Brain microvascular endothelial cell (primary cell): ENCODE measurements at regions not wholly inside any gene's neighbourhood (a gene's known extent, or its start where the extent isn't known, plus 50 kb on each side); places are given as distances from the start of the nearest gene placed in this dataset.
"Not testable (repeated sequence)": the region's sequence is repeated elsewhere in the genome, so short reads cannot be mapped to it uniquely, and the experiment has no call there.

ENCODE experiments used
- DNase-seq: peaks from one replicate; pipeline ENCODE4 v3.0.0-alpha.2; 2020
- H3K27ac ChIP-seq: fragments of 250-450 bp; sonication (Bioruptor Pico); 2 replicates; pipeline ENCODE4 v1.5.1; 2020; ENCODE audit warnings: mild to moderate bottlenecking, moderate library complexity
- H3K27me3 ChIP-seq: fragments of 250-450 bp; sonication (Bioruptor Pico); replicated peaks from 2 replicates; pipeline ENCODE4 v1.5.1; 2020; ENCODE audit warnings: mild to moderate bottlenecking
- H3K36me3 ChIP-seq: fragments of 250-450 bp; sonication (Bioruptor Pico); replicated peaks from 2 replicates; pipeline ENCODE4 v1.5.1; 2020; ENCODE audit warnings: mild to moderate bottlenecking
- H3K4me3 ChIP-seq: 2 replicates; pipeline ENCODE4 v1.5.1; 2011; ENCODE audit warnings: low read depth, mild to moderate bottlenecking, control low read depth, low read length, moderate library complexity
- in situ Hi-C: cut with HindIII; loops from 2 replicates; pipeline ENCODE4 v1.10.0; 2017; ENCODE audit warnings: low sequenced_read_pairs, low pct_ligation_motif_present
- TF ChIP-seq, protein P1 (sequence below): IDR thresholded peaks from 2 replicates; pipeline ENCODE4 v1.5.1; 2011; ENCODE audit warnings: low read depth, mild to moderate bottlenecking, moderate library complexity, low read length, control low read depth, inconsistent platforms; ENCODE audit errors: missing control alignments

DNA sequence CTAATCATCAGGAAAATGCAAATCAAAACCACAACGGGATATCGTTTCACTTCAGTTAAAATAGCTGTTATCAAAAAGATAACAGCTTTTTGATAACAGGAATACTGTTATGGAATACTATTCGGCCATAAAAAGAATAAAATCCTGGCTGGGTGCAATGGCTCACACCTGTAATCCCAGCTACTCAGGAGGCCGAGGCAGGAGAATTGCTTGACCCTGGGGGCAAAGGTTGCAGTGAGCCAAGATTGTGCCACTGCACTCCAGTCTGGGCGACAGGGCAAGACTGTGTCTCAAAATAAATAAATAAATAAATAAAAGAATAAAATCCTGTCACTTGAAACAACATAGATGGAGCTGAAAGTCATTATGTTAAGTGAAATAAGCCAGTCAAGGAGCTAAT lies 178.1 kb upstream of the TSC22D2 start:
- in situ Hi-C loops = loop anchor here (25.0 kb wide), 1 partner anchor 257 kb away; no protein-coding TSS in a partner anchor

DNA sequence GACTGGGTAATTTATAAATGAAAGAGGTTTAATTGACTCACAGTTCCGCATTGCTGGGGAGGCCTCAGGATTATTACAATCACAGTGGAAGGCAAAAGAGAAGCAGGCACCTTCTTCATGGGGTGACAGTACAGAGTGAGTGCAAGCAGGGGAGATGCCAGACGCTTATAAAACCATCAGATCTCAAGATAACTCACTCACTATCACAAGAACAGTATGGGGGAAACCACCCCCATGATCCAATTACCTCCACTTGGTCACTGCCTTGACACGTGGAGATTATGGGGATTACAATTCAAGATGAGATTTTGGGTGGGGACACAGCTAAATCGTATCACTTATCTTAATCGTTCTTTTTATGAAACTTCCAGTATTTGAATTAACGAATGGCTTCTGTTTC lies 179.5 kb upstream of the TSC22D2 start:
- not testable (repeated sequence) for H3K36me3 ChIP-seq, H3K4me3 ChIP-seq, H3K27ac ChIP-seq, H3K27me3 ChIP-seq, DNase-seq
- in situ Hi-C loops = loop anchor here (25.0 kb wide), 1 partner anchor 259 kb away; no protein-coding TSS in a partner anchor

More for the DNA sequence above, 178.1 kb upstream of the TSC22D2 start:
- H3K36me3 ChIP-seq = no peaks in the 10 kb centered on the region
- H3K27ac ChIP-seq = no peak overlapping the region
- H3K4me3 ChIP-seq = no peak overlapping the region
- DNase-seq = no peak
- TF ChIP-seq, protein P1, sequence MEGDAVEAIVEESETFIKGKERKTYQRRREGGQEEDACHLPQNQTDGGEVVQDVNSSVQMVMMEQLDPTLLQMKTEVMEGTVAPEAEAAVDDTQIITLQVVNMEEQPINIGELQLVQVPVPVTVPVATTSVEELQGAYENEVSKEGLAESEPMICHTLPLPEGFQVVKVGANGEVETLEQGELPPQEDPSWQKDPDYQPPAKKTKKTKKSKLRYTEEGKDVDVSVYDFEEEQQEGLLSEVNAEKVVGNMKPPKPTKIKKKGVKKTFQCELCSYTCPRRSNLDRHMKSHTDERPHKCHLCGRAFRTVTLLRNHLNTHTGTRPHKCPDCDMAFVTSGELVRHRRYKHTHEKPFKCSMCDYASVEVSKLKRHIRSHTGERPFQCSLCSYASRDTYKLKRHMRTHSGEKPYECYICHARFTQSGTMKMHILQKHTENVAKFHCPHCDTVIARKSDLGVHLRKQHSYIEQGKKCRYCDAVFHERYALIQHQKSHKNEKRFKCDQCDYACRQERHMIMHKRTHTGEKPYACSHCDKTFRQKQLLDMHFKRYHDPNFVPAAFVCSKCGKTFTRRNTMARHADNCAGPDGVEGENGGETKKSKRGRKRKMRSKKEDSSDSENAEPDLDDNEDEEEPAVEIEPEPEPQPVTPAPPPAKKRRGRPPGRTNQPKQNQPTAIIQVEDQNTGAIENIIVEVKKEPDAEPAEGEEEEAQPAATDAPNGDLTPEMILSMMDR = no peak
- no peaks in the 10 kb centered on the region for H3K27me3 ChIP-seq

GRCh38 chr3:150227839-150228238 lies 180.3 kb upstream of the TSC22D2 start:
- DNase-seq = peak; percentile 54
- Histone ChIP-seq H3K27ac (no peak overlapping the region), H3K36me3 (no peaks in the 10 kb centered on the region), H3K4me3 (no peak overlapping the region), H3K27me3 (no peaks in the 10 kb centered on the region)
- TF ChIP-seq, protein P1 = peak; percentile 92
- in situ Hi-C loops = loop anchor here (25.0 kb wide), 1 partner anchor 259 kb away; no protein-coding TSS in a partner anchor

DNA sequence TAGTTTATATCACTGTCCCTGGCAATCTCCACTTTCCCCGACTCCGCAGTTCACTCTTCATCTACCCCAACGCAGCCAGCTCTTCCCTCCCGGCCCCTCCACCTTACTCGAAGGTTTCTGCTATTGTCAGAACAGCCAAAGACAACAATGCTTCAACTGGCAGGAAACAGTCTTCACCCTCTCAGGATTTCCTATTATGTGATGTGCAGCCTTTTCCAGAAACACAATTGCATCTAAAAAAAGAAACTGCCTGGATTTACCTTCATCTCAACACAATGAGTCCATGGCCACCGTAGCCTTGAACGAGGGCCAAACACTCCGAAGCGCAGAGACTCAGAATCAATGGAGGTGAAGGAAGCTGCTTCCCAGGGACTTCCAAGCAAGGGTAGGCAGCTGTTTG lies 182.1 kb upstream of the TSC22D2 start:
- Histone ChIP-seq H3K27ac (no peak overlapping the region), H3K36me3 (no peaks in the 10 kb centered on the region), H3K4me3 (no peak overlapping the region), H3K27me3 (no peaks in the 10 kb centered on the region)
- in situ Hi-C loops = loop anchor here (25.0 kb wide), 1 partner anchor 261 kb away; no protein-coding TSS in a partner anchor
- TF ChIP-seq, protein P1 = no peak
- DNase-seq = no peak

DNA sequence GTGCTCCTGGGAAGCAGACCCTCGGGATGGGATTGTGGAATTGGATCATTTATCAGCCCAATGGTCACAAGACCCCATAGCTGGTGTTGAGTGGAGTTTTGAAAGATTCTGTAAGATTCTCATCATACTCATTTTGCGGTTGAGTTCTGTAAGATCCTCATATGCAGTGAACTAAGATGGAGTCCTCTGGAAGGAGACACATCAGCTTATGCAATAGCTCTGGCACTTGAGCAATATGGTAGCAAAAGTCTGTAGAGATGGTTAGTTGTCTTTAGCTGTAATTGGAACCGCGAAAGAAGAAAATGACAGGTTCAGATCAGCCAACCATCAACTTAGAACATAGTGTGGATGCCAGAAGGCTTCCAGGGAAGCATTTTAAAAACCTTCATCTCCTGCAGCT lies 184.5 kb upstream of the TSC22D2 start:
- no peak for DNase-seq
- no peaks in the 10 kb centered on the region for H3K36me3 ChIP-seq
- in situ Hi-C loops = no loop called here
- TF ChIP-seq, protein P1 = no peak
- H3K27ac ChIP-seq = no peak overlapping the region
- no peak overlapping the region for H3K4me3 ChIP-seq
- H3K27me3 ChIP-seq = no peaks in the 10 kb centered on the region

- TF ChIP-seq, protein P1 = no peak
- Histone ChIP-seq H3K4me3 (no peak overlapping the region), H3K27ac (no peak overlapping the region), H3K36me3 (no peaks in the 10 kb centered on the region), H3K27me3 (no peaks in the 10 kb centered on the region)
- no peak for DNase-seq
- in situ Hi-C loops = no loop called here
These were observed 185.2 kb upstream of the TSC22D2 start for GRCh38 chr3:150222691-150223489.
